ENCODE measurements at regions not wholly inside any gene's neighbourhood (a gene's known extent, or its start where the extent isn't known, plus 50 kb on each side); places are given as distances from the start of the nearest gene placed in this dataset.
"Not testable (repeated sequence)": the region's sequence is repeated elsewhere in the genome, so short reads cannot be mapped to it uniquely, and the experiment has no call there.

GRCh38 chr20:47970282-47970903, 185.1 kb upstream of the SULF2 start:
- H3K27ac ChIP-seq (ENCODE audit: low read depth, low read length): no peak overlapping the region
- no peak overlapping the region for H3K9ac ChIP-seq (ENCODE audit: low read length)
- no peaks in the 10 kb centered on the region for H3K27me3 ChIP-seq (ENCODE audit: control insufficient read depth, insufficient read depth, low read length)
- H3K9me3 ChIP-seq (ENCODE audit: control insufficient read depth, insufficient read depth, low read depth, low read length): no peaks in the 10 kb centered on the region
- H3K4me1 ChIP-seq (ENCODE audit: control insufficient read depth, insufficient read depth, low read length): peaks cover 52% of the 10 kb centered on the region
- no peaks in the 10 kb centered on the region for H3K36me3 ChIP-seq (ENCODE audit: control insufficient read depth, insufficient read depth, low read length)
- no peak overlapping the region for H3K4me3 ChIP-seq (ENCODE audit: low read depth, low read length)

- Histone ChIP-seq H3K9ac (ENCODE audit: low read length) (no peak overlapping the region), H3K4me3 (ENCODE audit: low read depth, low read length) (no peak overlapping the region), H3K9me3 (ENCODE audit: control insufficient read depth, insufficient read depth, low read depth, low read length) (no peaks in the 10 kb centered on the region), H3K27ac (ENCODE audit: low read depth, low read length) (no peak overlapping the region), H3K27me3 (ENCODE audit: control insufficient read depth, insufficient read depth, low read length) (no peaks in the 10 kb centered on the region), H3K4me1 (ENCODE audit: control insufficient read depth, insufficient read depth, low read length) (peaks cover 54% of the 10 kb centered on the region), H3K36me3 (ENCODE audit: control insufficient read depth, insufficient read depth, low read length) (no peaks in the 10 kb centered on the region)
Measured at GRCh38 chr20:47969426-47969825, 184.1 kb upstream of the SULF2 start.

GRCh38 chr20:47968541-47969310, 183.4 kb upstream of the SULF2 start:
- Histone ChIP-seq H3K36me3 (ENCODE audit: control insufficient read depth, insufficient read depth, low read length) (no peaks in the 10 kb centered on the region), H3K9me3 (ENCODE audit: control insufficient read depth, insufficient read depth, low read depth, low read length) (no peaks in the 10 kb centered on the region), H3K9ac (ENCODE audit: low read length) (no peak overlapping the region), H3K4me3 (ENCODE audit: low read depth, low read length) (no peak overlapping the region), H3K27ac (ENCODE audit: low read depth, low read length) (no peak overlapping the region), H3K4me1 (ENCODE audit: control insufficient read depth, insufficient read depth, low read length) (peaks cover 54% of the 10 kb centered on the region), H3K27me3 (ENCODE audit: control insufficient read depth, insufficient read depth, low read length) (no peaks in the 10 kb centered on the region)

- Histone ChIP-seq H3K36me3 (ENCODE audit: control insufficient read depth, insufficient read depth, low read length) (no peaks in the 10 kb centered on the region), H3K27me3 (ENCODE audit: control insufficient read depth, insufficient read depth, low read length) (no peaks in the 10 kb centered on the region), H3K9me3 (ENCODE audit: control insufficient read depth, insufficient read depth, low read depth, low read length) (no peaks in the 10 kb centered on the region), H3K27ac (ENCODE audit: low read depth, low read length) (no peak overlapping the region), H3K4me3 (ENCODE audit: low read depth, low read length) (no peak overlapping the region), H3K4me1 (ENCODE audit: control insufficient read depth, insufficient read depth, low read length) (peaks cover 11% of the 10 kb centered on the region), H3K9ac (ENCODE audit: low read length) (no peak overlapping the region)
Measured at GRCh38 chr20:47964149-47964548, 178.9 kb upstream of the SULF2 start.

- H3K27me3 ChIP-seq (ENCODE audit: control insufficient read depth, insufficient read depth, low read length): no peaks in the 10 kb centered on the region
- no peak overlapping the region for H3K4me3 ChIP-seq (ENCODE audit: low read depth, low read length)
- H3K9me3 ChIP-seq (ENCODE audit: control insufficient read depth, insufficient read depth, low read depth, low read length): no peaks in the 10 kb centered on the region
- H3K9ac ChIP-seq (ENCODE audit: low read length): no peak overlapping the region
- H3K4me1 ChIP-seq (ENCODE audit: control insufficient read depth, insufficient read depth, low read length): peaks cover 10% of the 10 kb centered on the region; the same call in 1 of the 2 replicates
- no peak overlapping the region for H3K27ac ChIP-seq (ENCODE audit: low read depth, low read length)
- H3K36me3 ChIP-seq (ENCODE audit: control insufficient read depth, insufficient read depth, low read length): no peaks in the 10 kb centered on the region
Measured at GRCh38 chr20:47963022-47963421, 177.7 kb upstream of the SULF2 start.

GRCh38 chr20:47962286-47962963, 177.1 kb upstream of the SULF2 start:
- no peak overlapping the region for H3K27ac ChIP-seq (ENCODE audit: low read depth, low read length)
- no peak overlapping the region for H3K4me3 ChIP-seq (ENCODE audit: low read depth, low read length)
- H3K9ac ChIP-seq (ENCODE audit: low read length): no peak overlapping the region
- peaks cover 10% of the 10 kb centered on the region; the same call in 1 of the 2 replicates for H3K4me1 ChIP-seq (ENCODE audit: control insufficient read depth, insufficient read depth, low read length)
- no peaks in the 10 kb centered on the region for H3K36me3 ChIP-seq (ENCODE audit: control insufficient read depth, insufficient read depth, low read length)
- H3K9me3 ChIP-seq (ENCODE audit: control insufficient read depth, insufficient read depth, low read depth, low read length): no peaks in the 10 kb centered on the region
- H3K27me3 ChIP-seq (ENCODE audit: control insufficient read depth, insufficient read depth, low read length): no peaks in the 10 kb centered on the region

GRCh38 chr20:47960769-47961541, 175.7 kb upstream of the SULF2 start:
- no peak overlapping the region for H3K27ac ChIP-seq (ENCODE audit: low read depth, low read length)
- H3K36me3 ChIP-seq (ENCODE audit: control insufficient read depth, insufficient read depth, low read length): no peaks in the 10 kb centered on the region
- H3K9me3 ChIP-seq (ENCODE audit: control insufficient read depth, insufficient read depth, low read depth, low read length): no peaks in the 10 kb centered on the region
- H3K27me3 ChIP-seq (ENCODE audit: control insufficient read depth, insufficient read depth, low read length): no peaks in the 10 kb centered on the region
- H3K4me1 ChIP-seq (ENCODE audit: control insufficient read depth, insufficient read depth, low read length): peaks cover 10% of the 10 kb centered on the region
- no peak overlapping the region for H3K4me3 ChIP-seq (ENCODE audit: low read depth, low read length)
- no peak overlapping the region for H3K9ac ChIP-seq (ENCODE audit: low read length)

GRCh38 chr20:47960277-47960676, 175.0 kb upstream of the SULF2 start:
- no peaks in the 10 kb centered on the region for H3K27me3 ChIP-seq (ENCODE audit: control insufficient read depth, insufficient read depth, low read length)
- H3K27ac ChIP-seq (ENCODE audit: low read depth, low read length): no peak overlapping the region
- H3K4me3 ChIP-seq (ENCODE audit: low read depth, low read length): no peak overlapping the region
- peaks cover 10% of the 10 kb centered on the region for H3K4me1 ChIP-seq (ENCODE audit: control insufficient read depth, insufficient read depth, low read length)
- H3K9me3 ChIP-seq (ENCODE audit: control insufficient read depth, insufficient read depth, low read depth, low read length): no peaks in the 10 kb centered on the region
- no peak overlapping the region for H3K9ac ChIP-seq (ENCODE audit: low read length)
- no peaks in the 10 kb centered on the region for H3K36me3 ChIP-seq (ENCODE audit: control insufficient read depth, insufficient read depth, low read length)

GRCh38 chr20:47957989-47958801, 172.9 kb upstream of the SULF2 start:
- H3K27me3 ChIP-seq (ENCODE audit: control insufficient read depth, insufficient read depth, low read length); H3K4me3 ChIP-seq (ENCODE audit: low read depth, low read length); H3K9ac ChIP-seq (ENCODE audit: low read length); H3K9me3 ChIP-seq (ENCODE audit: control insufficient read depth, insufficient read depth, low read depth, low read length); H3K36me3 ChIP-seq (ENCODE audit: control insufficient read depth, insufficient read depth, low read length); H3K27ac ChIP-seq (ENCODE audit: low read depth, low read length); H3K4me1 ChIP-seq (ENCODE audit: control insufficient read depth, insufficient read depth, low read length): not testable (repeated sequence)

GRCh38 chr20:47957135-47957534, 171.9 kb upstream of the SULF2 start:
- H3K27ac ChIP-seq (ENCODE audit: low read depth, low read length): no peak overlapping the region
- no peak overlapping the region for H3K4me3 ChIP-seq (ENCODE audit: low read depth, low read length)
- no peaks in the 10 kb centered on the region; the same call in 1 of the 2 replicates for H3K4me1 ChIP-seq (ENCODE audit: control insufficient read depth, insufficient read depth, low read length)
- H3K9me3 ChIP-seq (ENCODE audit: control insufficient read depth, insufficient read depth, low read depth, low read length): no peaks in the 10 kb centered on the region
- no peaks in the 10 kb centered on the region for H3K36me3 ChIP-seq (ENCODE audit: control insufficient read depth, insufficient read depth, low read length)
- no peak overlapping the region for H3K9ac ChIP-seq (ENCODE audit: low read length)
- 0 out of 2 replicates have a peak, but pooled peaks cover 3% of the 10 kb centered on the region for H3K27me3 ChIP-seq (ENCODE audit: control insufficient read depth, insufficient read depth, low read length)
